Parathyroid adenoma (tissue), 2 donors: ENCODE measurements at regions not wholly inside any gene's neighbourhood (a gene's known extent, or its start where the extent isn't known, plus 50 kb on each side); places are given as distances from the start of the nearest gene placed in this dataset.

Experiments
- H2AFZ ChIP-seq: fragments of 300-600 bp; sonication (generic); one replicate; pipeline ENCODE4 v1.7.0; 2017; ENCODE audit warnings: antibody characterized with exemption, mild to moderate bottlenecking
- H3K27ac ChIP-seq: fragments of 300-600 bp; sonication (generic); one replicate; pipeline ENCODE4 v1.7.0; 2017
- H3K27me3 ChIP-seq: fragments of 300-600 bp; sonication (generic); one replicate; pipeline ENCODE4 v1.7.0; 2017; ENCODE audit warnings: low read length; ENCODE audit not compliant: control insufficient read depth, insufficient read depth
- H3K36me3 ChIP-seq: fragments of 300-600 bp; sonication (generic); one replicate; pipeline ENCODE4 v1.7.0; 2017; ENCODE audit warnings: low read length; ENCODE audit not compliant: control insufficient read depth, insufficient read depth
- H3K4me1 ChIP-seq: fragments of 300-600 bp; sonication (generic); one replicate; pipeline ENCODE4 v1.7.0; 2017; ENCODE audit warnings: control low read depth
- H3K4me2 ChIP-seq: fragments of 300-600 bp; sonication (generic); one replicate; pipeline ENCODE4 v1.7.0; 2017; ENCODE audit warnings: low read length
- H3K4me3 ChIP-seq: fragments of 300-600 bp; sonication (generic); one replicate; pipeline ENCODE4 v1.7.0; 2017; ENCODE audit warnings: low read depth, low read length
- H3K79me2 ChIP-seq: fragments of 300-600 bp; sonication (generic); one replicate; pipeline ENCODE4 v1.7.0; 2017; ENCODE audit warnings: control low read depth
- H3K9ac ChIP-seq: fragments of 300-600 bp; sonication (generic); one replicate; pipeline ENCODE4 v1.7.0; 2017; ENCODE audit warnings: mild to moderate bottlenecking
- H3K9me3 ChIP-seq: fragments of 300-600 bp; sonication (generic); one replicate; pipeline ENCODE4 v1.7.0; 2017; ENCODE audit warnings: low read length; ENCODE audit not compliant: control insufficient read depth
- TF ChIP-seq, protein P1 (sequence below): fragments of 300-600 bp; sonication (generic); IDR thresholded peaks from one replicate; pipeline ENCODE4 v1.7.0; 2017; ENCODE audit warnings: antibody characterized with exemption, mild to moderate bottlenecking
- donor health status: primary hyperparathyroidism.

DNA sequence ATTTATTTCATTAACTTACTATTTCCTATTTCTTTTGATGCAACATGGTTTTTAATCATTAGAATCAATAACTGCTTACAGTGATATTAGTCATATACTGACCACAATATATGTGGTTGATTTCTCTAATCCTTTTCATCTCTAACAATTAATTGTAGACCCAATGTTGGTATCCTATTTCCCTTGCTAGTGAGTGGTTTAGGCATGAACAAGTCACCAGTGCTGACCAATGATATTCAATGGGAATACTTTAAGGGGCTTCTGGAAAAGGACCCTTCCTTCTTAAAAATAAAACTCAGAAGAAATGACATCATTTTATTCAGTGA, 672.4 kb upstream of the GRAMD2B start:
- Histone ChIP-seq H3K4me1 (no peaks in the 10 kb centered on the region), H2AFZ (no peak overlapping the region), H3K36me3 (no peaks in the 10 kb centered on the region), H3K27me3 (no peaks in the 10 kb centered on the region), H3K9ac (no peak overlapping the region), H3K27ac (no peak overlapping the region), H3K4me2 (no peak overlapping the region), H3K79me2 (no peaks in the 10 kb centered on the region), H3K4me3 (no peak overlapping the region), H3K9me3 (no peaks in the 10 kb centered on the region)
- TF ChIP-seq, protein P1, sequence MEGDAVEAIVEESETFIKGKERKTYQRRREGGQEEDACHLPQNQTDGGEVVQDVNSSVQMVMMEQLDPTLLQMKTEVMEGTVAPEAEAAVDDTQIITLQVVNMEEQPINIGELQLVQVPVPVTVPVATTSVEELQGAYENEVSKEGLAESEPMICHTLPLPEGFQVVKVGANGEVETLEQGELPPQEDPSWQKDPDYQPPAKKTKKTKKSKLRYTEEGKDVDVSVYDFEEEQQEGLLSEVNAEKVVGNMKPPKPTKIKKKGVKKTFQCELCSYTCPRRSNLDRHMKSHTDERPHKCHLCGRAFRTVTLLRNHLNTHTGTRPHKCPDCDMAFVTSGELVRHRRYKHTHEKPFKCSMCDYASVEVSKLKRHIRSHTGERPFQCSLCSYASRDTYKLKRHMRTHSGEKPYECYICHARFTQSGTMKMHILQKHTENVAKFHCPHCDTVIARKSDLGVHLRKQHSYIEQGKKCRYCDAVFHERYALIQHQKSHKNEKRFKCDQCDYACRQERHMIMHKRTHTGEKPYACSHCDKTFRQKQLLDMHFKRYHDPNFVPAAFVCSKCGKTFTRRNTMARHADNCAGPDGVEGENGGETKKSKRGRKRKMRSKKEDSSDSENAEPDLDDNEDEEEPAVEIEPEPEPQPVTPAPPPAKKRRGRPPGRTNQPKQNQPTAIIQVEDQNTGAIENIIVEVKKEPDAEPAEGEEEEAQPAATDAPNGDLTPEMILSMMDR: no peak

DNA sequence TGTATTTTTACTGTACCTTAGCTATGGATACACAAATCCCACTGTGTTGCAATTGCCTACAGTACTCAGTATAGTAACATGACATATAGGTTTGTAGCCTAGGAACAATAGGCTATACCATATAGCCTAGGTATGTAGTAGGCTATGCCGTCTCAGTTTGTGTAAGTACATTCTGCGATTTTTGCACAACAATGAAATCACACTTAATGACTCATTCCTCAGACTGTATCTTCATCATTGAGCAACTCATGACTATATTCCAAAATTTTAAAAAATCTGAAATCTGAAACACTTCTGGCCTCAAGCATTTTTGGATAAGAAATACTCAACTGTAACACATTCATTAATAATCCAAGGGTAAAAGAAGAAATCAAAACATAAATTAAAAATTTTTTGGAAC, 666.8 kb upstream of the GRAMD2B start:
- no peaks in the 10 kb centered on the region for H3K9me3 ChIP-seq
- no peak overlapping the region for H3K27ac ChIP-seq
- H3K4me1 ChIP-seq: no peaks in the 10 kb centered on the region
- no peaks in the 10 kb centered on the region for H3K27me3 ChIP-seq
- H2AFZ ChIP-seq: no peak overlapping the region
- H3K4me2 ChIP-seq: no peak overlapping the region
- no peaks in the 10 kb centered on the region for H3K36me3 ChIP-seq
- no peak overlapping the region for H3K9ac ChIP-seq
- H3K79me2 ChIP-seq: no peaks in the 10 kb centered on the region
- TF ChIP-seq, protein P1: no peak
- no peak overlapping the region for H3K4me3 ChIP-seq

DNA sequence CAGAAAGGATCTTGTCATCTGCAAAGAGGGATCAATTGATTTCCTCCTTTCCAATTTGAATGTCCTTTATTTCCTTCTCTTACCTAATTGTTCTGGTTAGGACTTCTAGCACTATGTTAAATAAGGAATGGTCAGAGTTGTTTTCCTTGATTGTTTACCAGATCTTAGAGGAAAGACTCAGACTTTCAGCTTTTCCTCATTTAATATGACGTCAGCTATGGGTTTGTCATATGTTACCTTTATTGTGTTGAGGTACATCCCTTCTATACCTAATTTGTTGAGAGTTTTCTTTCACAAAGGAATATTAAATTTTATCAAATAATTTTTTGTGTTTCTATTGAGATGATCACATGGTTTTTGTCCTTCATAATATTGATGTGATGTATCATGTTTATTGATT, 656.5 kb upstream of the GRAMD2B start:
- Histone ChIP-seq H3K4me2 (no peak overlapping the region), H3K4me3 (no peak overlapping the region), H3K36me3 (no peaks in the 10 kb centered on the region), H3K27ac (no peak overlapping the region), H3K9me3 (no peaks in the 10 kb centered on the region), H2AFZ (no peak overlapping the region), H3K4me1 (no peaks in the 10 kb centered on the region), H3K79me2 (no peaks in the 10 kb centered on the region), H3K9ac (no peak overlapping the region), H3K27me3 (no peaks in the 10 kb centered on the region)
- TF ChIP-seq, protein P1: no peak

DNA sequence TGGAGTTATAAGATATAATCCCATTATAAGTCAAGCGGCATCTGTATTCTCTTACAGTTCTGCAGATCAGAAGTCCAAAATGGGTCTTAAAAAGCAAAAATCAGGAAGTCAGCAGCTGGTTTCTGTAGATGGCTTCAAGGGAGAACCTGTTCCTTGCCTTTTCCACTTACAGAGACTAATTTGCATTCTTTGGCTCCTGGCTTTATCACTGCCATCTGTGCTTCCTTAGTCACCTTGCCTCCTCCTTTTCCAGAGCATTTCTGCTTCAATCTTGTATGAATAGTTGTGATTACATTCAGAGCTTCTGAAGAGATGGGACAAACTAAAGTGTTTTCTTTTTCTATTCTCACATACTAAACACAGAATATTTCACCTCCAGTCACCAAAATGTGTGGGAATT, 647.3 kb upstream of the GRAMD2B start:
- TF ChIP-seq, protein P1: no peak
- no peaks in the 10 kb centered on the region for H3K27me3 ChIP-seq
- H3K27ac ChIP-seq: no peak overlapping the region
- H3K36me3 ChIP-seq: no peaks in the 10 kb centered on the region
- no peaks in the 10 kb centered on the region for H3K9me3 ChIP-seq
- H2AFZ ChIP-seq: no peak overlapping the region
- no peaks in the 10 kb centered on the region for H3K4me1 ChIP-seq
- H3K79me2 ChIP-seq: no peaks in the 10 kb centered on the region
- H3K4me3 ChIP-seq: no peak overlapping the region
- no peak overlapping the region for H3K4me2 ChIP-seq
- H3K9ac ChIP-seq: no peak overlapping the region

DNA sequence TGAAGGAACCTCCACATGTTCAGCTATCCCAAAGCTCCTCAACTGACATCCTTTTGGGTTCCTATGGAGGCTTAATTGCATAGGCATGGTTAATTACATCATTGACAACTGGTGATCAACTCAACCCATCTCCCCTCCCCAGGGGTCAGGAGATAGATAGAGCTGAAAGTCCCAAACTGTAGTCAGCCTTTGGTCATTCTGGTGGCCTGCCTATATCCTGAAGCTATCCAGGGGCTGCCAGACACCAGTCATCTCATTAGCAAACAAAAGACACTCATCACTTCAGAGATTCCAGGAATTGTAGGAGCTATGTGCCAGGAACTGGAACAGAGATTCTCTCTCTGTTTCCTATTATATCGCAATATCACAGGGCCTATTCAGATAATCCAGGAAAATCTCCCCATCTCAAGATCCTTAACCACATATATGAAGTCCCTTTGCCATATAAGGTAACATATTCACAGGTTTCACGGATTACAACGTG, 646.5 kb upstream of the GRAMD2B start:
- Histone ChIP-seq H3K79me2 (no peaks in the 10 kb centered on the region), H2AFZ (no peak overlapping the region), H3K4me3 (no peak overlapping the region), H3K36me3 (no peaks in the 10 kb centered on the region), H3K27me3 (no peaks in the 10 kb centered on the region), H3K9me3 (no peaks in the 10 kb centered on the region), H3K27ac (no peak overlapping the region), H3K9ac (no peak overlapping the region), H3K4me1 (no peaks in the 10 kb centered on the region), H3K4me2 (no peak overlapping the region)
- TF ChIP-seq, protein P1: no peak
